HG03064 (cell line): ENCODE measurements at regions not wholly inside any gene's neighbourhood (a gene's known extent, or its start where the extent isn't known, plus 50 kb on each side); places are given as distances from the start of the nearest gene placed in this dataset.

Experiments used
- ATAC-seq: cut with Tn5 transposase; IDR thresholded peaks from one replicate; pipeline ENCODE4 v1.9.1; 2021; ENCODE audit warnings: low read depth; ENCODE audit not compliant: unreplicated experiment

DNA sequence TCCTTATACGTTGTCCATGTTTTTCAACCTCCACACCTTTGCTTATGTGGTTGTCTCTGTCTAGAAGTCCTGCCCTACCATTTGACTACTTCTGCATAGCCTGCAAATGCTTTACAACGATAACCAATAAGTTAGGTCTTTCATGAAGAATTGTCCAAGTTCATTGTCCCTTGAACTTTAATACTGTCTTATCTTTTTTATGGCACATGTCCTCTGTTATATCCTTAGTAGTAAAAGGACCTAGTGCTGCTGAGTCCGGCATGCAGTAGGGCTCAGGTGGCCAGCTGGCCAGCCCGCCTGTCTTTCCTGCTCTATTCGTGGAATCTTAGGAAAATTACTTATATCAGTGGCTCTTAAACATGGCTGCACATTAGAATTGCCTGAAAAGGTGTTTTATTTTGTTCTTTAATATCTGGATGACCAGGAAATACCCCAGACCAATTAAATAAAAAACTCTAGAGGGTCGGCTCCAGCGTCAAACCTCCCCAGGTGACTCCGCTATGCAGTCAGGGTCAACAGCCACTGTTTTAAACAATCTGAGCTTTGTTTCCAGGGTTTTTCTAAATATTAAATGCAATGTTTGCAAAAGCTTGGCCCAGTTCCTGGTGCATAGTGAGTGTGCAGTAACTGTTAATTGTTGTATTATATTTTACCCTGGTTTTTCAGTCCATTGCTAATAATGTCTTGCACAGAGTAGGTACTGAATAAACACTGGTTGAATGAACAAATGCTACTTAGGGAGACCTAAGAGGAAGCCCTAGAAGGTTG, 64.6 kb upstream of the SESN3 start:
- ATAC-seq = no peak

DNA sequence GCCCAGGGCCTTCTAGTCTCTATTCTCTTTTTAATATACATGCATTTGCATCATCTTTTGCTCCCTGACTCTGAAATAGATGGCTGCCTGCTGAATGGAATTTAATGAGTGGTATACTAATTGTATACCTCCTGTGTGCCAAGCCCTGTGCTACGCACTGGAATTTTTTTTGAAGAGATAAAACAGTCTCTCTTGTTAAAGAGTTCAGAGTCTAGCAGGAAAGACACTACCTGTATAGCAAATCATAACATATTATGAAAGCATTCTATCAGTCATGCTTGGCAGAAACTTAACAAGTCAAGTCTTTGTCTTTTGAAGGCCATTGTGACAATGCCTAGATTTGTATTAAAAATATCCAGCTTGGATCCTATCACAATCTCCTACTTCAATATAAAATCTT, 63.7 kb upstream of the SESN3 start:
- ATAC-seq = no peak

DNA sequence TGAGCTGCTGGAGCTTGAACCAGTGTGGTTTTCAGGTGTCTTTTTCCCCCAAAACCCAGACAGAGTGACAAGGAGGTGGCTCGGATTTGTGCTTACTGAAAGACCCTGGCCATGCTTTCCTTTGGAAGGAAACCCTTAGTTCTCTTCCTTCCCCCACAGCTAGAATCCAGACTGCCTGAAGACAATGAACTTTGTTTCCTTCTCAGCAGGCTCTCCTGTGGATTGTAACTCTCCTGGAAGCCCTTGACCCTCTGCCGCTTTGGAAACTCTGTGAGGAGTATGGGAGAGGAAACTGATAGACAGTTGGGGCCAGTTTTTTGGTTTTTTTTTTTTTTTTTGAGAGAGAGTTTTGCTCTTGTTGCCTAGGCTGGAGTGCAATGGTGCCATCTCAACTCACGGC, 62.1 kb upstream of the SESN3 start:
- no peak for ATAC-seq

DNA sequence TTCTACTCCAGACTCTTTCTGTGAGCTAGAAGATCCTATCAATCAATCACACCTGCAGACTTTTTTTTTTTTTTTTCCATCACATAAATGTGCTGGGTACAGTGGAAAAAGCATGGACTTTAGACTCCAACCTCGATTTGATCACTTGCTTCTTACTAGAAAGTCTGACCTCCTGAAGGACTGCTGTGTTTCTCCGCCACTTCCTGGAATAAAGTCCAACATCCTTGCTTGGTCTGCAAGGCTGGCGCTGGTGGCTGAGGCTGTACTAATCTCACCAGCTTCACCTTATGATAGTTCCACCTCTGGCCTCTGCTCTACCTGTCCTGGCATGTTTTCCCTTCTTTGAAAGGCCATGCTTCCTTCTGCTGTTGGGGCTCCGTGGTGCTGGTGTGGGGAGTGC, 60.9 kb upstream of the SESN3 start:
- no peak for ATAC-seq

DNA sequence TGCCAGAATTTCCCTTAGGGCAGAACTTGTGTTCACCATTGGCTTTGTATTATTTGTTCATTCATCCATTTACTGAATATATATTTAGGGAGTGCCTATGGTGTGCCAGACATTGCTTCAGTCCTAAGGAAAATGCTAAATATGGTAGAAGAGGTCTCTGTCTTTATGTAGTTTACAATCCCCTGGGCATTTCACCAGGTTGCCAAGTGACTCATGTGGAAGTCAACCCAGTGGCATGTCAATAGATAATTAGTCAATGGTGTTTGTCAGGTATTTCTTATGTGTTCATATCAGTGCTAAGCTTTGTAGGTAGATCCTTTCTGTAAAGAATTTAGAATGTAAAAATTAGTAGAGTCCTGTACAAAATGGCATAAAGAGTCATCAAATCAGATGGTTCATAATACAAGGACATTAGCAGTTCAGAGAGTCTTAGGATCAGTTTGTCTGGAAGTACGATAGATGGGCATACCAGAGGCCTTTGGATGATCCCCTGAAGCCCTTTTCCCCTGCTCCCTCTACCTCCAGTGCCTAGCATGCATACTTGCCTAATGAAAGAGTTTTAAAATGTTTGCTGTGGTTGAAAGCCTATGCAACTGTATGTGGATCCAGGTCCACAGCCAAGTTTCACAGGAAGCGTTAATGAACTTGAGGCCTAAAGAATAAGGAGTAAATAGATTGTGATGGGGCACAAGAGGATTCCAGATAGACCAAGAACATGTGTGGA, 58.5 kb upstream of the SESN3 start:
- no peak for ATAC-seq

GRCh38 chr11:95284057-95285052, 53.4 kb upstream of the SESN3 start:
- ATAC-seq = no peak

DNA sequence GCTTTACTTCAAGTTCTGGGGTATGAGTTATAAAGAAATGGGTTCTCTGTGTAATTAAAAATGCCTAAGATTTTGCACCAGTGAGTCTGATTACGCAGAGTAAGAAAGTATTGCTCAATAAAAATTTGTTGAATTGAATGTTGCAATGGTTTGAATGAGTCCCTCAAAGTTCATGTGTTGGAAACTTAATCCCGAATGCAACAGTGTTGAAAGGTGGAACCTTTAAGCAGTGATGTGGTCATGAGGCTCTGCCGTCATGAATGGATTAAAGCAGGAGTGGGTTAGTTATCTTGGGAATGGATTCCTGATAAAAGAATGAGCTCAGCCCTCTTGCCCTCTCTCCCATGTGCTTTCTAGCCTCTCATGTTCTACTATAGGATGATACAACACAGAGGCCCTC, 52.6 kb upstream of the SESN3 start:
- no peak for ATAC-seq

DNA sequence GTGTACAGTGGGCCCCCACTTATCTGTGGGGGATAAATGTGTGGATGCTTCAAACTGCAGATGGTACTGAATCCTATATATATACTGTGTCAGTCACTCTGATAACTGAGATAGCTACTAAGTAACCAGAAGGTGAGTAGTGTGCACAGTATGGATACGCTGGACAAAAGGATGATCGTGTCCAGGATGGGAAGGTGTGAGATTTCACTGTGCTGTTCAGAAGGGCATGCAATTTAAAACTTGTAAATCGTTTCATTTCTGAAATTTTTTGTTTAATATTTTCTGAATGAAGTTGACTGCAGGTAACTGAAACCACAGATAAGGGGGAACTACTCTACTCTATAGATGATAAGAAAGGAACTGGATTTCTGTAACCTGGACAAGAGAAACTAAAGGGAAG, 52.1 kb upstream of the SESN3 start:
- ATAC-seq = no peak

DNA sequence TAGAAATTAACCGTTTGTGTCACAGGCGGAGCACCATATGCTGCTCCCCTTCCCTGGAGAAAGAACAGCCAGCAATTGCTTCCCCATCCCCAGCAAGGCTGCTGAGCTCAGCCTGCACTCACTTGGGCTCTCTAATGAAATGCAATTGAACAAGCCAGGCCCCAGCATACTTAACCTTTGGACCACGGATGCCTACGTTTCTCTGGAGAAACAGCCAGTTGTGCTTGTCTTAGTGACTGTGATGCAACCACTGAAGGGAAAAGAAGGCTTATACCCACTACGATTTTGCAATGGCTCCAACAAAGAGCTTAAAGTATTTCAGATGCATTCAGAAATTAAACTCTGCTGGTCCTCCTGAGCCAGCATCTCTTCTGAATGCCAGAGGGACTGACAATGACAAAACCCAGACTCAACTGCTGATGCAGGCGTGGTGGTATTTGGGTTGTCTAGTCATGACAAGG, 51.3 kb upstream of the SESN3 start:
- no peak for ATAC-seq
